Thyroid gland (tissue), 4 donors: ENCODE measurements at regions not wholly inside any gene's neighbourhood (a gene's known extent, or its start where the extent isn't known, plus 50 kb on each side); places are given as distances from the start of the nearest gene placed in this dataset.

ENCODE experiments used
- DNase-seq, 2 donors: peaks; one replicate each; pipeline ENCODE4 v3.0.0-alpha.2; 2019
- H3K27ac ChIP-seq, 3 donors: fragments of 200-600 bp; sonication (generic); 1 replicate in 2 of 3; 2 replicates in 1 of 3; pipeline ENCODE4 v1.5.1; 2016 to 2019; ENCODE audit warnings: mild to moderate bottlenecking in 1 of 3, moderate library complexity in 1 of 3
- H3K27me3 ChIP-seq: fragments of 200-600 bp; sonication (generic); one replicate; pipeline ENCODE4 v1.5.1; 2019
- H3K36me3 ChIP-seq, 2 donors: fragments of 200-600 bp; sonication (generic); one replicate each; pipeline ENCODE4 v1.5.1; 2016 to 2019
- H3K4me1 ChIP-seq, 2 donors: fragments of 200-600 bp; sonication (generic); one replicate each; pipeline ENCODE4 v1.5.1; 2017 to 2019
- H3K4me3 ChIP-seq, 3 donors: fragments of 200-600 bp; sonication (generic); replicated peaks in 1 of 3; 1 replicate in 2 of 3; 2 replicates in 1 of 3; pipeline ENCODE4 v1.5.1; 2016; ENCODE audit warnings: mild to moderate bottlenecking in 1 of 3
- H3K9me3 ChIP-seq: fragments of 200-600 bp; sonication (generic); one replicate; pipeline ENCODE4 v1.5.1; 2017
- CTCF ChIP-seq, 6 experiments: fragments of 200-600 bp in 3 of 6; fragments of 450-650 bp in 3 of 6; sonication (generic) in 3 of 6; IDR thresholded peaks; one replicate each; pipeline ENCODE4 v1.5.1; 2016 to 2019; ENCODE audit warnings: antibody characterized with exemption in 6 of 6, mild to moderate bottlenecking in 2 of 6, inconsistent platforms in 1 of 6, moderate library complexity in 1 of 6
- POLR2A ChIP-seq, 2 donors: fragments of 450-650 bp; IDR thresholded peaks; one replicate each; pipeline ENCODE4 v1.6.1; 2017; ENCODE audit warnings: antibody characterized with exemption in 2 of 2, mild to moderate bottlenecking in 2 of 2, moderate library complexity in 1 of 2
- WGBS, 2 donors: methylation state at CpG; one replicate each; pipeline ENCODE4 v1.1.5; 2017; 5-methylcytosine and 5-hydroxymethylcytosine counted together
- intact Hi-C: fragments of 100-400 bp; cut with DNase I; formaldehyde crosslinking; loops from one replicate; pipeline ENCODE4 v1.15.1; 2023

- DNase-seq, result no peak
- Histone ChIP-seq H3K4me3 (no peak overlapping the region), H3K27ac (no peak overlapping the region), H3K36me3 (no peaks in the 10 kb centered on the region), H3K9me3 (no peaks in the 10 kb centered on the region), H3K4me1 (no peaks in the 10 kb centered on the region), H3K27me3 (no peaks in the 10 kb centered on the region)
- intact Hi-C loops, result no loop called here
- WGBS, 2 donors, result 69 to 72% methylated on average over 6 of the region's 6 CpGs
- TF ChIP-seq POLR2A (IDR thresholded peaks at IDR 0.05) (no peak), CTCF (IDR thresholded peaks at IDR 0.05) (no peak)
These were observed 108.1 kb upstream of the BACE2 start for GRCh38 chr21:41059871-41060270.

- Histone ChIP-seq H3K4me1 (no peaks in the 10 kb centered on the region), H3K36me3 (no peaks in the 10 kb centered on the region), H3K27me3 (no peaks in the 10 kb centered on the region), H3K9me3 (no peaks in the 10 kb centered on the region), H3K27ac (no peak overlapping the region), H3K4me3 (no peak overlapping the region)
- no peak for TF ChIP-seq POLR2A (IDR thresholded peaks at IDR 0.05)
- no peak for TF ChIP-seq CTCF (IDR thresholded peaks at IDR 0.05)
- intact Hi-C loops, result no loop called here
- no peak for DNase-seq
- 90 to 95% methylated on average over 7 of the region's 7 CpGs for WGBS, 2 donors
These were observed 106.3 kb upstream of the BACE2 start for GRCh38 chr21:41061701-41062100.

GRCh38 chr21:41064334-41064791 lies 103.6 kb upstream of the BACE2 start:
- Histone ChIP-seq H3K4me3 (no peak overlapping the region), H3K27ac (no peak overlapping the region), H3K36me3 (no peaks in the 10 kb centered on the region), H3K9me3 (no peaks in the 10 kb centered on the region), H3K4me1 (peaks cover 0 to 5% of the 10 kb centered on the region in 2 donors), H3K27me3 (no peaks in the 10 kb centered on the region)
- TF ChIP-seq CTCF (IDR thresholded peaks at IDR 0.05), result no peak
- no peak for TF ChIP-seq POLR2A (IDR thresholded peaks at IDR 0.05)
- DNase-seq, result no peak
- WGBS, 2 donors, result 77 to 87% methylated on average over 11 to 12 of the region's 12 CpGs
- intact Hi-C loops, result no loop called here

GRCh38 chr21:41064951-41065350 lies 103.0 kb upstream of the BACE2 start:
- intact Hi-C loops, result loop anchor here (5.0 kb wide), 1 partner anchor 918 kb away; no protein-coding TSS in a partner anchor
- Histone ChIP-seq H3K27me3 (no peaks in the 10 kb centered on the region), H3K4me1 (peaks cover 0 to 5% of the 10 kb centered on the region in 2 donors), H3K4me3 (no peak overlapping the region), H3K9me3 (no peaks in the 10 kb centered on the region), H3K36me3 (no peaks in the 10 kb centered on the region), H3K27ac (no peak overlapping the region)
- 90 to 94% methylated on average over 8 of the region's 8 CpGs for WGBS, 2 donors
- DNase-seq, result no peak
- TF ChIP-seq CTCF (IDR thresholded peaks at IDR 0.05), result no peak
- no peak for TF ChIP-seq POLR2A (IDR thresholded peaks at IDR 0.05)

GRCh38 chr21:41065539-41065938 lies 102.4 kb upstream of the BACE2 start:
- 70 to 71% methylated on average over 4 of the region's 4 CpGs for WGBS, 2 donors
- H3K4me3 ChIP-seq, result no peak overlapping the region
- no peaks in the 10 kb centered on the region for H3K9me3 ChIP-seq
- H3K27ac ChIP-seq, result no peak overlapping the region
- intact Hi-C loops, result loop anchor here (5.0 kb wide), 1 partner anchor 918 kb away; no protein-coding TSS in a partner anchor
- peaks cover 0 to 5% of the 10 kb centered on the region in 2 donors for H3K4me1 ChIP-seq
- H3K27me3 ChIP-seq, result no peaks in the 10 kb centered on the region
- DNase-seq, result no peak
- TF ChIP-seq POLR2A (IDR thresholded peaks at IDR 0.05), result no peak
- no peak for TF ChIP-seq CTCF (IDR thresholded peaks at IDR 0.05)
- no peaks in the 10 kb centered on the region for H3K36me3 ChIP-seq
